Stomach (tissue), 8 donors: ENCODE measurements at regions not wholly inside any gene's neighbourhood (a gene's known extent, or its start where the extent isn't known, plus 50 kb on each side); places are given as distances from the start of the nearest gene placed in this dataset.

ENCODE experiments used
- DNase-seq, 2 donors: peaks; one replicate each; pipeline versions ENCODE4 v3.0.0 to v3.0.0-alpha.2; 2013 to 2019
- H3K27ac ChIP-seq, 5 donors: fragments of 200-600 bp in 4 of 5; sonication (generic) in 4 of 5; one replicate each; pipeline ENCODE4 v1.5.1; 2013 to 2019; ENCODE audit warnings: mild to moderate bottlenecking in 1 of 5, moderate library complexity in 1 of 5
- H3K27me3 ChIP-seq, 3 donors: fragments of 200-600 bp; sonication (generic); one replicate each; pipeline ENCODE4 v1.5.1; 2017 to 2019; ENCODE audit warnings: mixed run types in 1 of 3
- H3K36me3 ChIP-seq, 4 donors: fragments of 200-600 bp; sonication (generic); 1 replicate in 3 of 4; 2 replicates in 1 of 4; pipeline ENCODE4 v1.5.1; 2016 to 2019
- H3K4me1 ChIP-seq, 4 donors: fragments of 200-600 bp; sonication (generic); one replicate each; pipeline ENCODE4 v1.5.1; 2016 to 2019
- H3K4me3 ChIP-seq, 4 donors: fragments of 200-600 bp; sonication (generic) in 3 of 4; one replicate each; pipeline ENCODE4 v1.5.1; 2016 to 2019; ENCODE audit warnings: mild to moderate bottlenecking in 1 of 4
- H3K9me3 ChIP-seq, 4 donors: fragments of 200-600 bp; sonication (generic); one replicate each; pipeline ENCODE4 v1.5.1; 2016 to 2019
- EP300 ChIP-seq: sonication (generic); formaldehyde crosslinking; IDR thresholded peaks from one replicate; pipeline ENCODE4 v1.6.1; 2017; ENCODE audit warnings: antibody characterized with exemption
- POLR2A ChIP-seq, 4 donors: fragments of 450-650 bp; IDR thresholded peaks; one replicate each; pipeline ENCODE4 v1.6.1; 2016; ENCODE audit warnings: antibody characterized with exemption in 4 of 4, control low read depth in 2 of 4, mild to moderate bottlenecking in 1 of 4, moderate library complexity in 1 of 4
- POLR2AphosphoS5 ChIP-seq, 3 donors: sonication (generic); formaldehyde crosslinking; IDR thresholded peaks; one replicate each; pipeline ENCODE4 v1.6.1; 2016; ENCODE audit warnings: antibody characterized with exemption in 3 of 3
- WGBS, 5 donors: extraction: QIAGEN DNeasy Blood & Tissue Kit in 3 of 5; methylation state at CpG; one replicate each; pipeline versions ENCODE4 v1.1.5 to v1.1.7; 2013 to 2018; 5-methylcytosine and 5-hydroxymethylcytosine counted together
- intact Hi-C: fragments of 100-400 bp; cut with DNase I; formaldehyde crosslinking; loops from one replicate; pipeline ENCODE4 v1.15.1; 2023; ENCODE audit warnings: low total_unique reads
- TF ChIP-seq, protein P1 (sequence below), 7 experiments: fragments of 450-650 bp in 4 of 7; fragments of 200-600 bp in 3 of 7; sonication (generic) in 3 of 7; IDR thresholded peaks; one replicate each; pipeline ENCODE4 v1.5.1; 2016 to 2019; ENCODE audit warnings: antibody characterized with exemption in 7 of 7, control low read depth in 2 of 7, mild to moderate bottlenecking in 1 of 7
- donor health status: healthy with polysubstance abuse.
- donor health status: Bipolar disorder and iron deficiency.
- donor health status: healthy.

DNA sequence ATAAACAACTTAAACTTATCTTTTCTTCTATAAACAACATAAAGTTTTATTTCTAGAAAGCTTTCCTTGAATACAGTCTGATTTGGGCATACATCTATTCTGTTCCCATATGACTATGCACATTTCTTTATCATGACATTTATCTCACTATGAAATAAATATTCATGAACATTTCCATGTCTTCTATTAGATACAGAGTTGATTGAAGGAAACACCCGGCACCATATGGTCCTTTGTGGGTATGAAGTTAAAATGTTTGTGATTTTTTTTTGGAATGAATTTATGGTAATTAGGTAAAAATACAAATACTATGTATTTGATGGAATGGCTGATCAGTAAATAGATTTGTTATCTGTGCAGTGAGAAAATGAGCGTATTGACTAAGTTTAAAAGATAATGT lies 1209.8 kb upstream of the ACO1 start:
- Histone ChIP-seq H3K9me3 (no peaks in the 10 kb centered on the region), H3K4me3 (no peak overlapping the region), H3K27ac (no peak overlapping the region), H3K36me3 (no peaks in the 10 kb centered on the region), H3K4me1 (no peaks in the 10 kb centered on the region), H3K27me3 (no peaks in the 10 kb centered on the region)
- no peak for DNase-seq
- intact Hi-C loops, result no loop called here
- 54 to 62% (median 61%) methylated on average over 2 of the region's 2 CpGs for WGBS, 5 donors
- TF ChIP-seq, protein P1, sequence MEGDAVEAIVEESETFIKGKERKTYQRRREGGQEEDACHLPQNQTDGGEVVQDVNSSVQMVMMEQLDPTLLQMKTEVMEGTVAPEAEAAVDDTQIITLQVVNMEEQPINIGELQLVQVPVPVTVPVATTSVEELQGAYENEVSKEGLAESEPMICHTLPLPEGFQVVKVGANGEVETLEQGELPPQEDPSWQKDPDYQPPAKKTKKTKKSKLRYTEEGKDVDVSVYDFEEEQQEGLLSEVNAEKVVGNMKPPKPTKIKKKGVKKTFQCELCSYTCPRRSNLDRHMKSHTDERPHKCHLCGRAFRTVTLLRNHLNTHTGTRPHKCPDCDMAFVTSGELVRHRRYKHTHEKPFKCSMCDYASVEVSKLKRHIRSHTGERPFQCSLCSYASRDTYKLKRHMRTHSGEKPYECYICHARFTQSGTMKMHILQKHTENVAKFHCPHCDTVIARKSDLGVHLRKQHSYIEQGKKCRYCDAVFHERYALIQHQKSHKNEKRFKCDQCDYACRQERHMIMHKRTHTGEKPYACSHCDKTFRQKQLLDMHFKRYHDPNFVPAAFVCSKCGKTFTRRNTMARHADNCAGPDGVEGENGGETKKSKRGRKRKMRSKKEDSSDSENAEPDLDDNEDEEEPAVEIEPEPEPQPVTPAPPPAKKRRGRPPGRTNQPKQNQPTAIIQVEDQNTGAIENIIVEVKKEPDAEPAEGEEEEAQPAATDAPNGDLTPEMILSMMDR (IDR thresholded peaks at IDR 0.05), result no peak
- TF ChIP-seq POLR2A (IDR thresholded peaks at IDR 0.05) (no peak), EP300 (no peak), POLR2AphosphoS5 (IDR thresholded peaks at IDR 0.05) (no peak)

DNA sequence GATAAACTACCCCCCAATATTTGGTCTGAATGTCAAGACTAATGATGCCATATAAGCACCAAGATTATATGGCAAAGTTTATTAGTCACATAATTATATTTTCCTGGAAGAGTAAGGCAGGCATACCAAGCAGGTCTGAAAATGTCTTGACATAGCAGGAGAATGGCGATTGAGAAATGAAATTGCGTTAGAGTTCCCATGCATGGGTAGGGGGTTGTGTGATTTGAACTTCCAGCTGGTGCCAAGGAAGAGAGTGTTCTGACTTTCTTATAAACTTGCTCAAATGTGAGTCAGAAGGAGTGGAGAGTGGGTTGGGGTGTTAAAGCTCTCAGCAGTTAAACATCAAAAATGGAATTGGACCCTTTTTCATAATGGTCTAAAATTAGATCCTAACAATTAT lies 1200.6 kb upstream of the ACO1 start:
- TF ChIP-seq EP300 (no peak), POLR2A (IDR thresholded peaks at IDR 0.05) (no peak), POLR2AphosphoS5 (IDR thresholded peaks at IDR 0.05) (no peak)
- TF ChIP-seq, protein P1 (IDR thresholded peaks at IDR 0.05), result no peak
- no peaks in the 10 kb centered on the region for H3K27me3 ChIP-seq
- intact Hi-C loops, result no loop called here
- DNase-seq, result no peak
- no peaks in the 10 kb centered on the region for H3K36me3 ChIP-seq
- H3K4me1 ChIP-seq, result no peaks in the 10 kb centered on the region
- no peak overlapping the region for H3K27ac ChIP-seq
- no peak overlapping the region for H3K4me3 ChIP-seq
- H3K9me3 ChIP-seq, result no peaks in the 10 kb centered on the region
- 85 to 95% (median 89%) methylated on average over 2 of the region's 2 CpGs for WGBS, 5 donors

DNA sequence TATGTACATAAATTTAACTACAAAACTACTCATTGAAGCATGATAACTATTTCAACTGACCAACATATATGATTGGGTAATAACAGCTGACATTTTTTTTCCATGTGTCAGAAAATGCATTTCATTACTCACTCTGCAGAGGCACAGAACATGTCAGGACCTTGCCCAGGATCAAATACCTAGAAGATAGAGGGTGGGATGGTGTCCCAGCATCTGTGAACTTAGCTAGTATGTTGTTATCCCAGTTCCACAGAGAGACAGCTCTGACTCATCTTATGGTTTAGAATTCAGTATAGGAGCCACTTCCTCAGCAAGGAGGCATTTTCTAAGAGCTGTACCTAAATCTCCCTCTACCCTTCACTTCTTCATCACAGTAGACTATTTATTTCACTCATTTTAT lies 1198.6 kb upstream of the ACO1 start:
- no peaks in the 10 kb centered on the region for H3K27me3 ChIP-seq
- H3K4me1 ChIP-seq, result no peaks in the 10 kb centered on the region
- intact Hi-C loops, result no loop called here
- no peak overlapping the region for H3K27ac ChIP-seq
- H3K9me3 ChIP-seq, result no peaks in the 10 kb centered on the region
- H3K36me3 ChIP-seq, result no peaks in the 10 kb centered on the region
- TF ChIP-seq POLR2A (IDR thresholded peaks at IDR 0.05) (no peak), EP300 (no peak), POLR2AphosphoS5 (IDR thresholded peaks at IDR 0.05) (no peak)
- TF ChIP-seq, protein P1 (IDR thresholded peaks at IDR 0.05), result no peak
- no peak for DNase-seq
- H3K4me3 ChIP-seq, result no peak overlapping the region

DNA sequence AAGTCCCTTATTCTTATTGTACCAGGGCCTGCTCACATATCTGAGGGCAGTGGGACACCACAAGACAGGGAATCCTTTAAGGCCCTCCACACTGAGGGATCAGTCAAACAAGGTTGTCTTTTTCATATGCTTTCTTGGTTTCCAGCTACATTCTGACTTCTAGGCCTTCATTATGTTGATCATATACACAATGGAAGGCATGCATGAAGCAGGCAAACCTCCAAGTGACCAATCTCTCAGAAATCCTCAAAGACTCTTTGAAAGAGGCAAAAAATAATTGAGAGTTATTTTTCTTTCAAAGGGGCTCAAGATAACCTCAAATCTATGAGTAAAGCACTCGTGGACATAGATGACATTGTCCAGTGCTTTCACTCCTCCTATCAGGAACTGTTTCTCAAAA lies 1195.9 kb upstream of the ACO1 start:
- H3K4me1 ChIP-seq, result no peaks in the 10 kb centered on the region
- no peak overlapping the region for H3K4me3 ChIP-seq
- WGBS, 5 donors, result 27 to 56% (median 46%) methylated on average over 1 of the region's 1 CpG
- no peaks in the 10 kb centered on the region for H3K9me3 ChIP-seq
- H3K27me3 ChIP-seq, result no peaks in the 10 kb centered on the region
- TF ChIP-seq, protein P1 (IDR thresholded peaks at IDR 0.05), result no peak
- TF ChIP-seq POLR2A (IDR thresholded peaks at IDR 0.05) (no peak), EP300 (no peak), POLR2AphosphoS5 (IDR thresholded peaks at IDR 0.05) (no peak)
- intact Hi-C loops, result no loop called here
- H3K27ac ChIP-seq, result no peak overlapping the region
- no peaks in the 10 kb centered on the region for H3K36me3 ChIP-seq
- DNase-seq, result no peak
